Ishikawa (cell line): ENCODE measurements at regions not wholly inside any gene's neighbourhood (a gene's known extent, or its start where the extent isn't known, plus 50 kb on each side); places are given as distances from the start of the nearest gene placed in this dataset.

Experiments
- CEBPB ChIP-seq: IDR thresholded peaks from 2 replicates; pipeline ENCODE4 v1.6.1; 2012
- CREB1 ChIP-seq: IDR thresholded peaks from 2 replicates; pipeline ENCODE4 v1.6.1; 2012; ENCODE audit warnings: low read depth
- EGR1 ChIP-seq: IDR thresholded peaks from 2 replicates; pipeline ENCODE4 v1.6.1; 2012
- EP300 ChIP-seq: IDR thresholded peaks from 2 replicates; pipeline ENCODE4 v1.6.1; 2012; ENCODE audit warnings: borderline replicate concordance
- FOXM1 ChIP-seq: IDR thresholded peaks from 2 replicates; pipeline ENCODE4 v1.6.1; 2012; ENCODE audit warnings: low read depth, borderline replicate concordance
- NFIC ChIP-seq: IDR thresholded peaks from 2 replicates; pipeline ENCODE4 v1.6.1; 2012
- RAD21 ChIP-seq: IDR thresholded peaks from 2 replicates; pipeline ENCODE4 v1.6.1; 2012; ENCODE audit warnings: low read depth
- TAF1 ChIP-seq: IDR thresholded peaks from 2 replicates; pipeline ENCODE4 v1.6.1; 2012; ENCODE audit warnings: low read depth, mild to moderate bottlenecking
- TCF12 ChIP-seq: IDR thresholded peaks from 2 replicates; pipeline ENCODE4 v1.6.1; 2012; ENCODE audit warnings: low read depth
- TEAD4 ChIP-seq: IDR thresholded peaks from 2 replicates; pipeline ENCODE4 v1.6.1; 2012
- YY1 ChIP-seq: IDR thresholded peaks from 2 replicates; pipeline ENCODE4 v1.6.1; 2012; ENCODE audit warnings: low read depth
- ZBTB7A ChIP-seq: IDR thresholded peaks from 2 replicates; pipeline ENCODE4 v1.6.1; 2012; ENCODE audit warnings: low read depth
- TF ChIP-seq, protein P1 (sequence below): IDR thresholded peaks from 2 replicates; pipeline ENCODE4 v1.6.1; 2012; ENCODE audit warnings: low read depth, mild to moderate bottlenecking
- TF ChIP-seq, protein P2 (sequence below): IDR thresholded peaks from 2 replicates; pipeline ENCODE4 v1.6.1; 2012
- TF ChIP-seq, protein P3 (sequence below): IDR thresholded peaks from 2 replicates; pipeline ENCODE4 v1.6.1; 2012

DNA sequence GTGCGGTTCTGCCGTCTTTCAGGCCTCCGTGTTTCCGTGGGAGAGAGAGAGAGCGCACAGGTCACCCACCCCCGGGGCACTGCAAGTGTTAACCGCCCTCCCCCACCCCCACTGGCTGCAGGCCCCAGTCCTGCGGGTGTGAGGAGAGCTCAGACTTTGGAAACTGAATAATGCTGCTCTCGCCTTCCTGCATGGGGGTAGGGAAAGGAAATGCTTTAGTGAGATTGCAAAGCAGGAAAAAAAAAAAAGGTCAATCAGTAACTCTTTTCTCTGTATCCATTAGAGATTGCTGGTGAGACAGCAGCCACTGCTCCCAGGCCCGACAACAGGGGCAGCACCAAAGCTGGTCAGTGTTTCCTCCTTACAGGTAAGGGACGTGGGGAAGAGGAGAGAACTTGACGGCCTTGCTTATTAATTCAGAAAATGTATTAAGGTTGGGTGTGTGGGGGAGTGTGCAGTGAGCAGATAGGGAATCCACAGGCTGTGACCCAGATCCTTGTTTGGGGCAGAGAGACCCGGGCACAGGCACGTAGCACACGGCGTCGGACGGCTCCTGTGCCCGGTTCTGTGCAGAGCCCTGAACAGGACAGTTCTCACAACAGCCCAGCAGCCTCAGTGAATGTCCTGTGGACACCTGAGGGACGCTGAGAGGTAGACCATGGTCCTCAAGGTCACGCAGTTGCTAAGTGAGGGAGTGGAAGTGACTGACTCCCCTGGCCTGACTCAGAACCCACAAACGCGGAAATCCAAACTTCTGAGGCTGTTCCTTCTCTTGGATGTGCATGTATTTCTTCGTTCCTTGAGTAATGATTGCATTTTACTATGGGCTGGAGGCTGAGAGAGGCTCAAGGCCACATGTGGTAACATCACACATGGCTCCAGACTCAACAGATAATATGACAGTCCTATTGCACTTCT, 156.5 kb downstream of the FOXL1 start:
- TF ChIP-seq CREB1 (no peak), TCF12 (no peak), ZBTB7A (no peak), TEAD4 (no peak), RAD21 (no peak), YY1 (no peak), EGR1 (no peak), FOXM1 (no peak), TAF1 (no peak), NFIC (no peak), CEBPB (no peak), EP300 (no peak)
- TF ChIP-seq, protein P1, sequence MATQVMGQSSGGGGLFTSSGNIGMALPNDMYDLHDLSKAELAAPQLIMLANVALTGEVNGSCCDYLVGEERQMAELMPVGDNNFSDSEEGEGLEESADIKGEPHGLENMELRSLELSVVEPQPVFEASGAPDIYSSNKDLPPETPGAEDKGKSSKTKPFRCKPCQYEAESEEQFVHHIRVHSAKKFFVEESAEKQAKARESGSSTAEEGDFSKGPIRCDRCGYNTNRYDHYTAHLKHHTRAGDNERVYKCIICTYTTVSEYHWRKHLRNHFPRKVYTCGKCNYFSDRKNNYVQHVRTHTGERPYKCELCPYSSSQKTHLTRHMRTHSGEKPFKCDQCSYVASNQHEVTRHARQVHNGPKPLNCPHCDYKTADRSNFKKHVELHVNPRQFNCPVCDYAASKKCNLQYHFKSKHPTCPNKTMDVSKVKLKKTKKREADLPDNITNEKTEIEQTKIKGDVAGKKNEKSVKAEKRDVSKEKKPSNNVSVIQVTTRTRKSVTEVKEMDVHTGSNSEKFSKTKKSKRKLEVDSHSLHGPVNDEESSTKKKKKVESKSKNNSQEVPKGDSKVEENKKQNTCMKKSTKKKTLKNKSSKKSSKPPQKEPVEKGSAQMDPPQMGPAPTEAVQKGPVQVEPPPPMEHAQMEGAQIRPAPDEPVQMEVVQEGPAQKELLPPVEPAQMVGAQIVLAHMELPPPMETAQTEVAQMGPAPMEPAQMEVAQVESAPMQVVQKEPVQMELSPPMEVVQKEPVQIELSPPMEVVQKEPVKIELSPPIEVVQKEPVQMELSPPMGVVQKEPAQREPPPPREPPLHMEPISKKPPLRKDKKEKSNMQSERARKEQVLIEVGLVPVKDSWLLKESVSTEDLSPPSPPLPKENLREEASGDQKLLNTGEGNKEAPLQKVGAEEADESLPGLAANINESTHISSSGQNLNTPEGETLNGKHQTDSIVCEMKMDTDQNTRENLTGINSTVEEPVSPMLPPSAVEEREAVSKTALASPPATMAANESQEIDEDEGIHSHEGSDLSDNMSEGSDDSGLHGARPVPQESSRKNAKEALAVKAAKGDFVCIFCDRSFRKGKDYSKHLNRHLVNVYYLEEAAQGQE, result no peak
- TF ChIP-seq, protein P2, sequence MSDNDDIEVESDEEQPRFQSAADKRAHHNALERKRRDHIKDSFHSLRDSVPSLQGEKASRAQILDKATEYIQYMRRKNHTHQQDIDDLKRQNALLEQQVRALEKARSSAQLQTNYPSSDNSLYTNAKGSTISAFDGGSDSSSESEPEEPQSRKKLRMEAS, result no peak
- TF ChIP-seq, protein P3, sequence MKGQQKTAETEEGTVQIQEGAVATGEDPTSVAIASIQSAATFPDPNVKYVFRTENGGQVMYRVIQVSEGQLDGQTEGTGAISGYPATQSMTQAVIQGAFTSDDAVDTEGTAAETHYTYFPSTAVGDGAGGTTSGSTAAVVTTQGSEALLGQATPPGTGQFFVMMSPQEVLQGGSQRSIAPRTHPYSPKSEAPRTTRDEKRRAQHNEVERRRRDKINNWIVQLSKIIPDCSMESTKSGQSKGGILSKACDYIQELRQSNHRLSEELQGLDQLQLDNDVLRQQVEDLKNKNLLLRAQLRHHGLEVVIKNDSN, result no peak

DNA sequence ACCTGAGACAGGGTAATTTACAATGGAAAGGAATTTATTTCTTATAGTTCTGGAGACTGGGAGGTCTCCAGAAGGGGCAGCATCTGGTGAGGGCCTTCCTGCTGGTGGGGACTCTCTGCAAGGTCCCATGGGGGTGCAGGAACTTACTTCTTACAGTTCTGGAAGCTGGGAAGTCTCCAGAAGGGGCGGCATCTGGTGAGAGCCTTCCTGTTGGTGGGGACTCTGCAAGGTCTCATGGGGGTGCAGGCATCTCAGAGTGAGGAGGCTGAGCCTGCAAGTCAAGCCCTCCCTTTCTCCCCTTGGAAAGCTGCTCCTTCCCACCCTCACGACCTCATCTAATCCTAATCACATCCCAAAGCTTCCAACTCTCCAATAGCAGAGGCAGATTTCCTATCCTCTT, 157.4 kb downstream of the FOXL1 start:
- TF ChIP-seq EP300 (no peak), CEBPB (no peak), FOXM1 (no peak), RAD21 (no peak), YY1 (no peak), TEAD4 (no peak), EGR1 (no peak), CREB1 (no peak), TAF1 (no peak), NFIC (no peak)
- TF ChIP-seq, protein P2, result no peak
- TF ChIP-seq, protein P3, result no peak
- TF ChIP-seq, protein P1, result no peak

DNA sequence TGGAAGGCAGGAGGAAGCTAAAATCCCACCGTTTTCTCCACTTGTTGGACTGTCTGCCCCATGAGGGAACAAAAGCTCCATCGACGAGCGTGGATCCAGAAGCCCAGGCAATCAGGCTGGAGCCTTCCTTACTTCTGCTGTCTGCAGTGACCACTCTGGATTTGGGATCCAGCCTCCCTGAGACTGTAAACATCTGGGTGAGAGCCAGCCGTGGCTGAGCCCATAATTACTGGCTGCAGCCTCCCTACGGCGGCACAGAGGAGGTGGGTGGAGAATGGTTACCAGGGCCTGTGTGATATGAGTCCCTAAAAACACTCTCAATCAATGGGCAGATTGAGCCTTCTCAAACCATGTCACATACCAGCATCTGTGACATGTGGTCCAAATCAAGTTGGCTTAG, 158.2 kb downstream of the FOXL1 start:
- TF ChIP-seq RAD21, result no peak
- TF ChIP-seq YY1, result no peak
- no peak for TF ChIP-seq TAF1
- TF ChIP-seq, protein P3, result no peak
- no peak for TF ChIP-seq CEBPB
- TF ChIP-seq, protein P2, result no peak
- TF ChIP-seq ZBTB7A, result no peak

DNA sequence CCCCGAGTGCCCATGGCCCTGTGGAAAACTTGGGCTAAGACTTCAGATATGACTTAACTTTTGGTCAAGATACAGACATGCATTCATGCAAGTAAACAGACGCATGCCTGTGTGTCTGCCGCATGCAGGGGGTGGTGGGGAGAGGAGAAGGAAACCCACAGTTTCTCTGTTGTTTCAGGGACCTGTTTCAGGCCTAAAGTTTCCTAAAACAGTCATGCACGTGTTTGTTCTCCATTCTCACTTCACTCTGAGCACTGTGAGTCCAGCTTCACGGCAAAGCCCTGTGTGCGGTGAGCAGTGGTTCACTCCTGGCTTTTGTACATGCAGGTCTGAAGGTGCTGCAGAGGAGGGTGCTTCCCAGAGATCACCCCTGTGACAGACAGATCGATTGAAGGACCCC, 158.7 kb downstream of the FOXL1 start:
- TF ChIP-seq, protein P2, result no peak
- no peak for TF ChIP-seq NFIC
- no peak for TF ChIP-seq EP300
- TF ChIP-seq, protein P1, result no peak
- TF ChIP-seq TEAD4, result no peak
- TF ChIP-seq ZBTB7A, result no peak
- TF ChIP-seq TAF1, result no peak
- TF ChIP-seq FOXM1, result no peak
- no peak for TF ChIP-seq CEBPB
- TF ChIP-seq, protein P3, result no peak
- no peak for TF ChIP-seq YY1
- no peak for TF ChIP-seq EGR1
- TF ChIP-seq CREB1, result no peak
- TF ChIP-seq RAD21, result no peak
- TF ChIP-seq TCF12, result no peak
